Fibroblast of lung (primary cell): ENCODE measurements at regions not wholly inside any gene's neighbourhood (a gene's known extent, or its start where the extent isn't known, plus 50 kb on each side); places are given as distances from the start of the nearest gene placed in this dataset.

Source experiments
- DNase-seq, 2 donors: peaks; one replicate each; pipeline versions ENCODE4 v3.0.0 to v3.0.0-alpha.2; 2010; ENCODE audit warnings: low read depth in 2 of 2
- H2AFZ ChIP-seq: 2 replicates; pipeline ENCODE4 v1.5.1; 2012; ENCODE audit warnings: low read length, control low read depth, inconsistent platforms
- H3K27ac ChIP-seq: 2 replicates; pipeline ENCODE4 v1.5.1; 2011; ENCODE audit warnings: low read length, control low read depth; ENCODE audit not compliant: insufficient read depth
- H3K27me3 ChIP-seq: 2 replicates; pipeline ENCODE4 v1.5.1; 2011; ENCODE audit warnings: mild to moderate bottlenecking, low read length; ENCODE audit not compliant: control insufficient read depth, insufficient read depth
- H3K36me3 ChIP-seq: 2 replicates; pipeline ENCODE4 v1.5.1; 2011; ENCODE audit warnings: low read length; ENCODE audit not compliant: control insufficient read depth, insufficient read depth
- H3K4me1 ChIP-seq: 2 replicates; pipeline ENCODE4 v1.5.1; 2011; ENCODE audit warnings: low read length; ENCODE audit not compliant: control insufficient read depth, insufficient read depth; ENCODE audit errors: extremely low read depth
- H3K4me2 ChIP-seq: 2 replicates; pipeline ENCODE4 v1.5.1; 2011; ENCODE audit warnings: low read length, control low read depth; ENCODE audit not compliant: insufficient read depth; ENCODE audit errors: extremely low read depth
- H3K4me3 ChIP-seq, 4 experiments: fragments of 200-600 bp in 1 of 4; sonication (generic) in 1 of 4; replicated peaks in 1 of 4; 2 replicates each; pipeline ENCODE4 v1.5.1; 2011 to 2016; ENCODE audit warnings: low read length in 4 of 4, low read depth in 3 of 4, mild to moderate bottlenecking in 3 of 4, control low read depth in 2 of 4, inconsistent platforms in 1 of 4, mixed read lengths in 1 of 4; ENCODE audit not compliant: insufficient read depth in 1 of 4; ENCODE audit errors: control extremely low read depth in 1 of 4
- H3K79me2 ChIP-seq: 2 replicates; pipeline ENCODE4 v1.5.1; 2012; ENCODE audit warnings: mild to moderate bottlenecking, low read length, inconsistent platforms; ENCODE audit not compliant: control insufficient read depth, insufficient read depth
- H3K9ac ChIP-seq: 2 replicates; pipeline ENCODE4 v1.5.1; 2011; ENCODE audit warnings: mild to moderate bottlenecking, low read length, control low read depth; ENCODE audit not compliant: insufficient read depth
- H3K9me3 ChIP-seq: 2 replicates; pipeline ENCODE4 v1.5.1; 2012; ENCODE audit warnings: low read depth, low read length; ENCODE audit not compliant: control insufficient read depth, insufficient read depth
- H4K20me1 ChIP-seq: 2 replicates; pipeline ENCODE4 v1.5.1; 2011; ENCODE audit warnings: low read length; ENCODE audit not compliant: control insufficient read depth, insufficient read depth; ENCODE audit errors: extremely low read depth
- CTCF ChIP-seq, 2 donors: IDR thresholded peaks in 1 of 2; conservative IDR thresholded peaks in 1 of 2; 1 replicate in 1 of 2; 2 replicates in 1 of 2; pipeline ENCODE4 v1.5.1; 2011 to 2012; ENCODE audit warnings: low read length in 2 of 2, control low read depth in 1 of 2, inconsistent platforms in 1 of 2, low read depth in 1 of 2, mild to moderate bottlenecking in 1 of 2
- EZH2 ChIP-seq: IDR thresholded peaks from 2 replicates; pipeline ENCODE4 v1.5.1; 2012; ENCODE audit warnings: low read length, control low read depth, mild to moderate bottlenecking; ENCODE audit errors: missing control alignments

GRCh38 chr5:125276096-125276495 lies 529.7 kb upstream of the ZNF608 start:
- no peak for TF ChIP-seq CTCF (conservative IDR thresholded peaks at IDR 0.05 in 1 of 2, IDR thresholded peaks at IDR 0.05 in 1 of 2; ENCODE audit: low read depth in 1 of 2, low read length in 2 of 2)
- no peak for TF ChIP-seq EZH2
- H3K27ac ChIP-seq = no peak overlapping the region
- no peaks in the 10 kb centered on the region for H3K4me1 ChIP-seq
- no peak overlapping the region for H3K4me3 ChIP-seq
- H3K4me2 ChIP-seq = no peak overlapping the region
- DNase-seq = no peak
- H4K20me1 ChIP-seq = no peaks in the 10 kb centered on the region
- no peak overlapping the region for H3K9ac ChIP-seq
- H3K36me3 ChIP-seq = no peaks in the 10 kb centered on the region
- no peaks in the 10 kb centered on the region for H3K27me3 ChIP-seq
- H2AFZ ChIP-seq = no peak overlapping the region
- no peaks in the 10 kb centered on the region for H3K79me2 ChIP-seq
- no peaks in the 10 kb centered on the region for H3K9me3 ChIP-seq

GRCh38 chr5:125277494-125278154 lies 531.2 kb upstream of the ZNF608 start:
- Histone ChIP-seq H3K27ac (no peak overlapping the region), H2AFZ (no peak overlapping the region), H3K9ac (no peak overlapping the region), H3K79me2 (no peaks in the 10 kb centered on the region), H3K4me3 (no peak overlapping the region), H3K4me2 (no peak overlapping the region), H3K4me1 (no peaks in the 10 kb centered on the region), H3K27me3 (no peaks in the 10 kb centered on the region), H3K36me3 (no peaks in the 10 kb centered on the region), H3K9me3 (no peaks in the 10 kb centered on the region), H4K20me1 (no peaks in the 10 kb centered on the region)
- TF ChIP-seq EZH2 (no peak), CTCF (conservative IDR thresholded peaks at IDR 0.05 in 1 of 2, IDR thresholded peaks at IDR 0.05 in 1 of 2; ENCODE audit: low read depth in 1 of 2, low read length in 2 of 2) (no peak)
- DNase-seq = peak; percentile 50 to 96

- Histone ChIP-seq H3K36me3 (no peaks in the 10 kb centered on the region), H3K9me3 (no peaks in the 10 kb centered on the region), H3K79me2 (no peaks in the 10 kb centered on the region), H3K27me3 (no peaks in the 10 kb centered on the region), H2AFZ (no peak overlapping the region), H3K4me2 (no peak overlapping the region), H3K4me1 (no peaks in the 10 kb centered on the region), H3K4me3 (no peak overlapping the region), H3K27ac (no peak overlapping the region), H4K20me1 (no peaks in the 10 kb centered on the region), H3K9ac (no peak overlapping the region)
- TF ChIP-seq CTCF (conservative IDR thresholded peaks at IDR 0.05 in 1 of 2, IDR thresholded peaks at IDR 0.05 in 1 of 2; ENCODE audit: low read depth in 1 of 2, low read length in 2 of 2) = no peak
- TF ChIP-seq EZH2 = no peak
- no peak for DNase-seq
Observed at GRCh38 chr5:125278711-125279110, 532.3 kb upstream of the ZNF608 start.
